GM21717 (cell line): ENCODE measurements at regions not wholly inside any gene's neighbourhood (a gene's known extent, or its start where the extent isn't known, plus 50 kb on each side); places are given as distances from the start of the nearest gene placed in this dataset.

Experiments used
- ATAC-seq: cut with Tn5 transposase; IDR thresholded peaks from one replicate; pipeline ENCODE4 v1.9.1; 2021; ENCODE audit warnings: mild to moderate bottlenecking, moderate library complexity; ENCODE audit not compliant: unreplicated experiment

- no peak for ATAC-seq
Observed at GRCh38 chr12:11564984-11565651, 84.4 kb upstream of the ETV6 start.

DNA sequence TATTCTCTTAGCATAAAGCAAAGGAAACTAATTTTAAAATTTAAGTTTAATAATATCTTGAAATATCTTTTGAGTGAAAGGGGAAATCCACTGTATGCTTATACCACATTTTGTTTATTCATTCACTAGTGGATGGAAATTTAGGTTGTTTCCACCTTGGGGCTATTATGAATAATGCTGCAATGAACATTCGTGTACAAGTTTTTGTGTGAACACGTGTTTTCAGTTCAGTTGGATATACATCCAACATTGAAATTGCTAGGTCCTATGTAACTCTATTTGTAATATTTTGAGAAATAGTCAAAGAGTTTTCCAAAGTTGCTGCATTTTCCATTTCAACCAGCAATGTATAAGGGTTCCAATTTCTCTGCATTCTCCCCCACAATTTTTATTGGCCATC lies 83.7 kb upstream of the ETV6 start:
- ATAC-seq = no peak

GRCh38 chr12:11568155-11568761 lies 81.2 kb upstream of the ETV6 start:
- no peak for ATAC-seq

DNA sequence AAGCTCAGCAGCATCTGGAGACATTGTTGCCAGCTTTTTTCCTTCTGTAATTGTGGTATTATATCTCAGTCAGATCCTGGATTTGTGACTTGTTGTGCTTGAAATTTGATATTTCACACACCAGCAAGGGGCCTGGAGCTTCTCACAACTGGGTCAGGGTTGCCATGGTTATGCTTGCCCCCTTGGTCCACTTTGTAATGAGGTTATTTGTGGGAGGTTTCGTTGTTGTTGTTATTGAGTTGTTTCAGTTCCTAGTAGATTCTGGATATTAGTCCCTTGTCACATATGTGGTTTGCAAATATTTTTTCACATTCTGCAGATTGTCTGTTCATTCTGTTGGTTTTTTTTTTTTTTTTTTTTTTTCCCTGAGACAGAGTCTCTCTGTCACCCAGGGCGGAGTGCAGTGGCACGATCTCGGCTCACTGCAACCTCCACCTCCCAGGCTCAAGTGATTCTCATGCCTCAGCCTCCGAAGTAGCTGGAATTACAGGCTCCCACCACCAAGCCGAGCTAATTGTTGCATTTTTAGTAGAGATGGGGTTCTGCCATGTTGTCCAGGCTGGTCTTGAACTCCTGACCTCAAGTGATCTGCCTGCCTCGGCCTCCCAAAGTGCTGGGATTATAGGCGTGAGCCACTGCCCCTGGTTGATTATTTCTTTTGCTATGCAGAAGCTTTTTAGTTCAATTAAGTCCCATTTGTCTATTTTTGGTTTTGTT lies 80.6 kb upstream of the ETV6 start:
- ATAC-seq = peak; percentile 80

- ATAC-seq = no peak
Observed at GRCh38 chr12:11569716-11570115, 79.8 kb upstream of the ETV6 start.

GRCh38 chr12:11573880-11574279 lies 75.6 kb upstream of the ETV6 start:
- ATAC-seq = no peak

DNA sequence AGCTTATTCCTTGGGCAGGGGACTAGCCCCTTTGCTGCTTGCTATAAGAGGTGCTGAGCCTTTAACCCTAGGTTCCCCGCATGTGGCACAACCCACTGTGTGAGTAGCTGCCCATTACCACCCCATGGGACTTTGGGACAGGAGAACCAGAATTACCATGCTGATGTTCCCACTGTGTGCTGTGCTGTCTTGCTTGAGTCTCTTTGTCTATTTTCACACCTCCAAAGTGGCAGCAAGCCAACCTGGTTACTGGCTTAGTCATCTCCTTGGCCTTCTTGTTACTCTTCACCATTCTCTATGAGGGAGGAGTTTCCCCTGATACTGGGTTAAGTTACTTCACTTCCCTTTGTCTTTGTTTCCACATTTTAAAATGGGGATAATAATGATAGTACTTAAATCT lies 73.4 kb upstream of the ETV6 start:
- ATAC-seq = no peak

GRCh38 chr12:11577658-11578260 lies 71.7 kb upstream of the ETV6 start:
- no peak for ATAC-seq

DNA sequence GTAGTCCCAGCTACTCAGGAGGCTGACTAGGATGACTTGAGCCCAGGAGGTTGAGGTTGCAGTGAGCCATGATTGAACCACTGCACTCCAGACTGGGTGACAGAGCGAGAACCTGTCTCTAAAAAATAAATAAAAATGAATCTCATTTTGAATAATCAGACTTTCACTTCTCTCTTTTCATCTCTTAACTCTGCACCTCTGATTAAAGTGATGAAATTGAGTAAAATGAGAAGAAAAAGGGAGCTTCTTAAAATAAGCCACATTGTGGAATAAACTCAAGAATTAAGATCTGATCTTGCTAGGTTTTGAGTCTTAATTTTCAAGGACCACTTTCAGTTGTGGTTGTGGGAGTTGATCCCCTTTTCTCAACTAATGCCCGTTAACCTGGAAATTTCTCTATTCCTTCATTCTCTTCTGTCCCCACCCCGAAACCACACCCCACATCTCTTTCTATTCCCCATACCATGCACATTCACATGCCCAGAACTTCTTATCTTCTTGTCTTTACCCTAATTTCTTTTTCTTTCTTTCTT lies 70.9 kb upstream of the ETV6 start:
- ATAC-seq = peak; percentile 56

- ATAC-seq = no peak
Observed at GRCh38 chr12:11580125-11580751, 69.2 kb upstream of the ETV6 start.

DNA sequence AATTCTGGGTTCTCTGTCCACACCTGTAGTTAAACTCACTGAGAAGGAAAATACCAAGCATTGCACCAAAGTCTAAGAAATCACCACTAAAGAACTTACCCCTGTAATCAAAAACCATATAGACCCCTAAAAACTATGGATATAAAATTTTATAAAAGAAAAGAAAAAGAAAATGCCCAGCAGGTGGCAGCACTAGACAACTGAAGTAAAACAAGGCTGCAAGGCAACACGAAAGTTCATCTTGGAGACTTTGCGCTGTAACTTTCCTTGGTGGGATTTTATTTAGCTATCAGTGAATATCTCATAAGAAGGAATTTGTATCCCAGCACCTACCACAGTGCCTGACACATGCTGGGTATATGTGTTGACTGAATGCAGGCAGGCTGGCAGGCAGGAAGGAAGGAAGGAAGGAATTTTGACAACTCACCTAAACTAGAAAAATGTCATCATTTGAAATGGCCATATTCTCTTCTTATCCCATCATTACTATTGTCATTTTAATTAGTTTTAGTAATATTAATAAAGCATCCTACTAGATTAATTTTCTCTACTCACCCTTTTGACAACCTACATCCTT lies 68.2 kb upstream of the ETV6 start:
- ATAC-seq = no peak

- ATAC-seq = no peak
Observed at GRCh38 chr12:11584221-11584855, 65.1 kb upstream of the ETV6 start.

DNA sequence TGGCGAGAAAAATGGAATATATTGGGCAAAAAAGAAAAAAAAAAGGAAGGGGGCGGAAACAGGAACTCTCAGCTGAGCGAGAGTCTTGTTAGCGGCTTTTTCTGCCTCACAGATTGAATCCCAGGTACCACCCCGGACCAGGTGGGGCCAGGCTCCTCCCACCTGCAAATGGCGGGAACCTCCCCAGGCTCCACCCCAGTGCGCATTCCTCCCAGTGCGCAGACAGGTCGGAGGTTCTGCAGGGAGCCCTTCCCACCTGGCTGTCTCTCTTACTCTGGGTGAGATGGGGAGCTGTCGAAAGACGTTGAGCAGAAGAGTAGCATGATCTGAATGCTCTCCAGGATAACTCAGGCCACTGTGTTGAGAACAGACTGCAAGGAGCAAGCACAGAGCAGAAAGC lies 57.0 kb upstream of the ETV6 start:
- no peak for ATAC-seq

DNA sequence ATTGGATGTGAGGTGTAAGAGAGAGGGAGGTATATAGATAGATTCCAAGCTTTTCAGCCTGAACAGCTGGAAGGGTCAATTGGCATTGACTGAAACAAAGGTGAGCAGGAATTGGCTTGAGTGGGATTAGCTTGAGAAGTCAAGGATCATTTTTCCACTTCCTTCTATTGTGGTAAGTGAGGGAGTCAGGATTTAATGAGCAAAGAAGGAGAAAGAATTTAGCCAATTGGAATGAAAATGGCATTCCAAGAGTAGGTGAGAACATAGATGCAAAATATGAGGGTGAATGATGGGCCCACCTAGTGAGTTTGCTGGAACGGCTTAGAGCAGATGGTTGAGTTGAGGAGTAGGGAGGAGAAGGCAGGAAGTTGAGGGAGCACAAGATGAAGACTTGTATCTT lies 56.5 kb upstream of the ETV6 start:
- ATAC-seq = no peak

GRCh38 chr12:11595080-11595479 lies 54.4 kb upstream of the ETV6 start:
- no peak for ATAC-seq

DNA sequence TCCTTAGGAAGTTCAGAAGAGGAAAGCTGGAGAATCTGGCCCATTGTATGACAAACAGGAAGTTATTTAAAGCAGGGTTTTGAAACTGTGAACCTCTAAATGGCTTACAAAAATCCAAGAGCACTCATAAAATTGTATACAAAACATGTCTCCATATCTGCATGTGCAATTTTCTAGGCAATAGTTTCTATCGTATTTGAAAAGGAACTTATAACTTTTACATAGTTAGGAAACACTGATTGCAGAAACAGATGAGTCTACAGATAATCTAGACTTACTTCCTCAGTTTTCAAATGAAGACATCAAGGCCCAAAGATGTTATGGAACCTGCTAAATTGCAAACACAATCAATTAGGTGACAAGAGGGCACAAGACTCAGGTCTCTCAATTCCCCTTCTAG lies 53.3 kb upstream of the ETV6 start:
- no peak for ATAC-seq

GRCh38 chr12:11598900-11599299 lies 50.6 kb upstream of the ETV6 start:
- ATAC-seq = no peak
